Esophagus muscularis mucosa (tissue), 4 donors: ENCODE measurements at regions not wholly inside any gene's neighbourhood (a gene's known extent, or its start where the extent isn't known, plus 50 kb on each side); places are given as distances from the start of the nearest gene placed in this dataset.
A peak's percentile ranks its signal among the peaks of the same experiment; 100 is the strongest.
"Not testable (repeated sequence)": the region's sequence is repeated elsewhere in the genome, so short reads cannot be mapped to it uniquely, and the experiment has no call there.

Experiments
- DNase-seq: peaks from one replicate; pipeline ENCODE4 v3.0.0-alpha.2; 2017; ENCODE audit errors: extremely low spot score
- H3K27ac ChIP-seq, 4 donors: fragments of 200-600 bp; sonication (generic); replicated peaks in 1 of 4; 1 replicate in 3 of 4; 2 replicates in 1 of 4; pipeline ENCODE4 v1.5.1; 2016 to 2019; ENCODE audit warnings: mild to moderate bottlenecking in 1 of 4
- H3K27me3 ChIP-seq, 4 donors: fragments of 200-600 bp; sonication (generic); one replicate each; pipeline versions ENCODE4 v1.5.1 to v1.6.0; 2016 to 2019
- H3K36me3 ChIP-seq, 4 donors: fragments of 200-600 bp; sonication (generic); one replicate each; pipeline ENCODE4 v1.5.1; 2016 to 2019
- H3K4me1 ChIP-seq, 4 donors: fragments of 200-600 bp; sonication (generic); one replicate each; pipeline ENCODE4 v1.5.1; 2016 to 2019
- H3K4me3 ChIP-seq, 4 donors: fragments of 200-600 bp; sonication (generic); 1 replicate in 2 of 4; 2 replicates in 2 of 4; pipeline ENCODE4 v1.5.1; 2016 to 2019; ENCODE audit warnings: mild to moderate bottlenecking in 4 of 4, moderate library complexity in 1 of 4
- H3K9me3 ChIP-seq, 4 donors: fragments of 200-600 bp; sonication (generic); 1 replicate in 3 of 4; 2 replicates in 1 of 4; pipeline ENCODE4 v1.5.1; 2016 to 2019
- CTCF ChIP-seq, 3 experiments: fragments of 200-600 bp in 2 of 3; fragments of 450-650 bp in 1 of 3; sonication (generic) in 2 of 3; IDR thresholded peaks; one replicate each; pipeline ENCODE4 v1.5.1; 2017 to 2019; ENCODE audit warnings: antibody characterized with exemption in 3 of 3, mild to moderate bottlenecking in 2 of 3, moderate library complexity in 1 of 3
- EP300 ChIP-seq: sonication (generic); formaldehyde crosslinking; IDR thresholded peaks from one replicate; pipeline ENCODE4 v1.6.1; 2017; ENCODE audit warnings: antibody characterized with exemption
- POLR2A ChIP-seq: fragments of 450-650 bp; IDR thresholded peaks from one replicate; pipeline ENCODE4 v1.6.1; 2017; ENCODE audit warnings: antibody characterized with exemption, moderate library complexity, mild to moderate bottlenecking, low read depth
- WGBS: methylation state at CpG from one replicate; pipeline ENCODE4 v1.1.5; 2018; 5-methylcytosine and 5-hydroxymethylcytosine counted together
- intact Hi-C: fragments of 100-400 bp; cut with DNase I; formaldehyde crosslinking; loops from one replicate; pipeline ENCODE4 v1.15.1; 2023

- Histone ChIP-seq H3K9me3 (no peaks in the 10 kb centered on the region), H3K4me3 (no peak overlapping the region), H3K36me3 (peaks cover 0 to 25% (median 10%) of the 10 kb centered on the region in 4 donors), H3K4me1 (no peaks in the 10 kb centered on the region), H3K27me3 (no peaks in the 10 kb centered on the region), H3K27ac (no peak overlapping the region)
- intact Hi-C loops = no loop called here
- DNase-seq = no peak
- 60% methylated on average over 6 of the region's 6 CpGs for WGBS
- TF ChIP-seq POLR2A (no peak), EP300 (no peak), CTCF (IDR thresholded peaks at IDR 0.05) (no peak)
Measured at GRCh38 chr20:28562510-28562898, 2695.0 kb upstream of the DEFB115 start.

GRCh38 chr20:28562899-28563521 lies 2694.5 kb upstream of the DEFB115 start:
- intact Hi-C loops, H3K4me1 ChIP-seq, H3K27me3 ChIP-seq, H3K27ac ChIP-seq, H3K4me3 ChIP-seq, DNase-seq, H3K9me3 ChIP-seq: not testable (repeated sequence)
- peaks cover 0 to 25% (median 10%) of the 10 kb centered on the region in 4 donors for H3K36me3 ChIP-seq
- WGBS = 65% methylated on average over 6 of the region's 6 CpGs

GRCh38 chr20:28564024-28564423 lies 2693.4 kb upstream of the DEFB115 start:
- H3K4me1 ChIP-seq, H3K27me3 ChIP-seq, H3K27ac ChIP-seq, intact Hi-C loops, H3K9me3 ChIP-seq, H3K4me3 ChIP-seq: not testable (repeated sequence)
- DNase-seq = peak; percentile 92
- WGBS = 82% methylated on average over 4 of the region's 4 CpGs
- peaks cover 0 to 25% (median 10%) of the 10 kb centered on the region in 4 donors for H3K36me3 ChIP-seq

- 53% methylated on average over 12 of the region's 12 CpGs for WGBS
- H3K36me3 ChIP-seq = peaks cover 0 to 25% (median 10%) of the 10 kb centered on the region in 4 donors
- peak; percentile 94 for DNase-seq
- intact Hi-C loops, H3K9me3 ChIP-seq, H3K27ac ChIP-seq, H3K27me3 ChIP-seq, H3K4me3 ChIP-seq, H3K4me1 ChIP-seq: not testable (repeated sequence)
Measured at GRCh38 chr20:28564688-28565463, 2692.6 kb upstream of the DEFB115 start.

- intact Hi-C loops, H3K9me3 ChIP-seq, H3K27ac ChIP-seq, H3K4me1 ChIP-seq, H3K4me3 ChIP-seq, DNase-seq, H3K27me3 ChIP-seq: not testable (repeated sequence)
- H3K36me3 ChIP-seq = peaks cover 0 to 28% (median 8%) of the 10 kb centered on the region in 4 donors
- WGBS = 72% methylated on average over 3 of the region's 3 CpGs
Measured at GRCh38 chr20:28575991-28576390, 2681.5 kb upstream of the DEFB115 start.

- H3K4me1 ChIP-seq, H3K4me3 ChIP-seq, intact Hi-C loops, DNase-seq, H3K27me3 ChIP-seq, H3K27ac ChIP-seq, H3K9me3 ChIP-seq: not testable (repeated sequence)
- WGBS = 82% methylated on average over 3 of the region's 3 CpGs
- H3K36me3 ChIP-seq = peaks cover 0 to 18% (median 1%) of the 10 kb centered on the region in 4 donors
Measured at GRCh38 chr20:28591680-28592079, 2665.8 kb upstream of the DEFB115 start.

- H3K4me1 ChIP-seq, H3K27ac ChIP-seq, H3K9me3 ChIP-seq, H3K27me3 ChIP-seq, H3K4me3 ChIP-seq, H3K36me3 ChIP-seq, DNase-seq, intact Hi-C loops: not testable (repeated sequence)
- 98% methylated on average over 3 of the region's 4 CpGs for WGBS
Measured at GRCh38 chr20:28593383-28593782, 2664.1 kb upstream of the DEFB115 start.

- H3K27me3 ChIP-seq, intact Hi-C loops, H3K4me1 ChIP-seq, H3K4me3 ChIP-seq, H3K27ac ChIP-seq, H3K36me3 ChIP-seq, H3K9me3 ChIP-seq, DNase-seq: not testable (repeated sequence)
- 88% methylated on average over 4 of the region's 7 CpGs for WGBS
Measured at GRCh38 chr20:28594476-28594875, 2663.0 kb upstream of the DEFB115 start.

- H3K9me3 ChIP-seq, H3K36me3 ChIP-seq, H3K27me3 ChIP-seq, intact Hi-C loops, DNase-seq: not testable (repeated sequence)
- peak overlapping the region; percentile 57 to 85 (median 83) for H3K27ac ChIP-seq
- WGBS = under 1% methylated on average over 6 of the region's 7 CpGs
- H3K4me1 ChIP-seq = peaks cover 0 to 14% (median 7%) of the 10 kb centered on the region in 4 donors
- H3K4me3 ChIP-seq = peak overlapping the region; percentile 60 to 78 (median 64)
Measured at GRCh38 chr20:28602006-28602402, 2655.5 kb upstream of the DEFB115 start.
